ENCODE measurements at regions not wholly inside any gene's neighbourhood (a gene's known extent, or its start where the extent isn't known, plus 50 kb on each side); places are given as distances from the start of the nearest gene placed in this dataset.

DNA sequence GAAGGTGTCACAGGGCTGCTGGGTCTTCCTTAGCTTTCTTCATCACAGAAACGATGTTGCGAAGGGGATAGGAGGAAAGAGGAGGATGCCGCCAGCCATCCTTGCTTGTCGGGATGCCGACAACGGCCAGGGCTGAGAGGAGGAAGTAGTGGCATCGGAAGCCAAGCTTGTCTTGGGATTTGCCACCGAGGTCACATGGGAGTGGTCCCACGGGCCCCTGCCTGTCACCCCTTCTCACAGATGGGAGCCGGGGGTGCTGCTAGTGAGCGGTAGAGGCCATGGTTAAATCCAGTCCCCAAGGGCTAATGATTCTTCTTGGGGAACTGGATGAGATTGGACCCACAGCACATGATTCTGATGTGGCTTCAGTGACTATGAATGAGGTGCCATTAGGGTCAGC is 1375.8 kb downstream of the BRD1 start:
- TF ChIP-seq, protein P1, sequence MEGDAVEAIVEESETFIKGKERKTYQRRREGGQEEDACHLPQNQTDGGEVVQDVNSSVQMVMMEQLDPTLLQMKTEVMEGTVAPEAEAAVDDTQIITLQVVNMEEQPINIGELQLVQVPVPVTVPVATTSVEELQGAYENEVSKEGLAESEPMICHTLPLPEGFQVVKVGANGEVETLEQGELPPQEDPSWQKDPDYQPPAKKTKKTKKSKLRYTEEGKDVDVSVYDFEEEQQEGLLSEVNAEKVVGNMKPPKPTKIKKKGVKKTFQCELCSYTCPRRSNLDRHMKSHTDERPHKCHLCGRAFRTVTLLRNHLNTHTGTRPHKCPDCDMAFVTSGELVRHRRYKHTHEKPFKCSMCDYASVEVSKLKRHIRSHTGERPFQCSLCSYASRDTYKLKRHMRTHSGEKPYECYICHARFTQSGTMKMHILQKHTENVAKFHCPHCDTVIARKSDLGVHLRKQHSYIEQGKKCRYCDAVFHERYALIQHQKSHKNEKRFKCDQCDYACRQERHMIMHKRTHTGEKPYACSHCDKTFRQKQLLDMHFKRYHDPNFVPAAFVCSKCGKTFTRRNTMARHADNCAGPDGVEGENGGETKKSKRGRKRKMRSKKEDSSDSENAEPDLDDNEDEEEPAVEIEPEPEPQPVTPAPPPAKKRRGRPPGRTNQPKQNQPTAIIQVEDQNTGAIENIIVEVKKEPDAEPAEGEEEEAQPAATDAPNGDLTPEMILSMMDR (IDR thresholded peaks at IDR 0.05) = no peak
- TF ChIP-seq POLR2AphosphoS5 (IDR thresholded peaks at IDR 0.05) (no peak), POLR2A (IDR thresholded peaks at IDR 0.05) (no peak)
